Colon (tissue), 2 donors: ENCODE measurements at regions not wholly inside any gene's neighbourhood (a gene's known extent, or its start where the extent isn't known, plus 50 kb on each side); places are given as distances from the start of the nearest gene placed in this dataset.
"Not testable (repeated sequence)": the region's sequence is repeated elsewhere in the genome, so short reads cannot be mapped to it uniquely, and the experiment has no call there.

Experiments used
- FAIRE-seq: peaks from 2 replicates; lab custom pipeline; 2012; peaks lifted over from hg19 to GRCh38; lab: Jason Lieb, UNC
- donor health status: control.
- donor health status: control.

GRCh38 chr7:79624336-79624735, 170.9 kb upstream of the MAGI2 start:
- no peak for FAIRE-seq

DNA sequence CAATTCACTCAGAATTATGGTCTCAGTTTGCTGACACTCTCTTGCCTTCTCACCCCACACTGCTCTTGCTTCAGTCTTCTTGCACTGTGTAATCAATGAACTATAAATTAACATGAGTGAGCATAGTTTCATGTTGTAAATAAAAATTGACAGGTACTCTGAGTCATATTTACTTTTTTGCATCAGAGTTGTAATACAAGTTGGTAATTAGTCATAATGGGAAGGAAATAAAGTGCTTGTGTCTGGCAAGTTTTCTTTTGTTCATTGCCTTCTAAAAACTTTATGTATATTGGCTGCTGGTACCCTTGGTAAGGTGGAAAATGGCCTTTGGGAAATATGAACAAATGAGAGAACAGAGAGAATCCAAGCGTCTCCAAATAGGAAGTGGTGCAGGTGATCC, 169.3 kb upstream of the MAGI2 start:
- no peak for FAIRE-seq

GRCh38 chr7:79620291-79620690, 166.8 kb upstream of the MAGI2 start:
- FAIRE-seq = no peak

DNA sequence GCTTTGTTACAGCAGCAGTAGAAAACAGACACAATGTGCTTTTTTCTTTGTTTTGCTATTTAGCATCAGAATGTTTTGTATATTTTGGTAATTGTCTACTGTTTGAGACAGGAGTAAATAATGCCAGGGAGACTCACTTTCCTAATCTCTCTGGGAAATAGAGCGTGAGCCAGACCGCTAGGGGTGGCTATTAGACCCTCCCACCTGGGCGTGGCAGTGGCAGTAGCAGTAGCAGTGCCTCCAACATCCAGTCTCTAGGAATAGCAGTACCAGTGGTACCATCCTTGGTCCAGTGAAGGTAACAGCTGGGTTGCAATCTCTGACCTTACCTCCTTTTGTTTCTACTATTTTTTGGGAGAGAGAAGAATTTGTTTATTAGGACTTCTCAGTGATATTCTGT, 165.7 kb upstream of the MAGI2 start:
- no peak for FAIRE-seq

GRCh38 chr7:79615871-79616640, 162.6 kb upstream of the MAGI2 start:
- no peak for FAIRE-seq

GRCh38 chr7:79615466-79615865, 162.0 kb upstream of the MAGI2 start:
- no peak for FAIRE-seq

DNA sequence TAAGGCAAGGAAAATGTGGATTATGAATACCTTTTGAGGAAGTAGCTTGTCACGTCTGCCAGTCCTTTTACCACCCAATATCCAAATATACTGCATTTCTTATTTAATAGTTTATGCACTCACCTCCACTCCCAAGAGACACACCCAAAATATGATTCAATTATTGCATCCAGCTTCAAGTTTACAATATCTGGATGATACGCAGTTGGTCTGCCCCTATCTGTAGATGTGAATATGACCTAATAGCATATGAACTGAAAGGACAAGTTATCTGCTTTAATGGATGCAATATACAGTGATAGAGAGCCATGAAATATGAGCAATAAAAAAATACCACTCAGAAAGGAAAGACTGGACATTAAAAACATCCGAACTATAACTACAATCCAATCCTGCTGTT, 159.4 kb upstream of the MAGI2 start:
- FAIRE-seq = no peak

DNA sequence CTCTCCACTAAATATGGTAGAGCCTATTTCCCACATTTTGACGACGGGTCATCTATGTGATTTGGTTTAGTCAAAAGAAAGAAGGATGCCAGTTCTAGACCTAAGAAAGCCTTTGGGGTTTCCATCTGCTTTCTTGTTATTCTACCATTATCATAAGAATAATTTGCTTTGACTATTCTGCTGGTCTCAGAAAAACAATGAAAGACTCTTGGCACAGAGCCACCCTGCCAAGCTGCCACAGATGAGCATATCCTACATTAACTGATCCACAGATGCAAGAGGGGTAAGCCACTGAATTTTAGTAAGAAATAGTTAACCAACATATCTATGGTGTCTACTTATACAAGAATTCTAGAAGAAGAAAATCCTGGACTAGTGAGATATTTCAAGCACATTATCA, 158.6 kb upstream of the MAGI2 start:
- FAIRE-seq = no peak

GRCh38 chr7:79610748-79611304, 157.4 kb upstream of the MAGI2 start:
- no peak for FAIRE-seq

- FAIRE-seq = no peak
Measured at GRCh38 chr7:79610313-79610712, 156.8 kb upstream of the MAGI2 start.

DNA sequence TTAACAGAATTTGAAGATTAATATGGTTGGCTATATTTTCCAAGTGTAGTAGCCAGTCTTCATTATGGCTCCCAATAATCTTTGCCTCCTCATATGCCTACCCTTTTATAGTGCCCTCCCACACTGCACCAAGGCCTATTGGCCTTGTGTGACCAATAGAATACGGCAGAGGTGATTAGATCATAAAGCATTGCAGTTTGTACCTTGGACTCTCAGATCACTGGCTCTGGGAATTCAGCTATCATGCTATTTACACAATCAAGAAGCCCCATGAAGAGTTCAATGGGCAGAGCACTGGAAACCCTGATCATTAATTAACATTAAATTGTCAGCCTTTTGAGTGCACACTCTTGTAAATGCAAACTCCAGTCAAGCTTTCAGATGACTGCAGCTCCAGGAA, 154.5 kb upstream of the MAGI2 start:
- no peak for FAIRE-seq

DNA sequence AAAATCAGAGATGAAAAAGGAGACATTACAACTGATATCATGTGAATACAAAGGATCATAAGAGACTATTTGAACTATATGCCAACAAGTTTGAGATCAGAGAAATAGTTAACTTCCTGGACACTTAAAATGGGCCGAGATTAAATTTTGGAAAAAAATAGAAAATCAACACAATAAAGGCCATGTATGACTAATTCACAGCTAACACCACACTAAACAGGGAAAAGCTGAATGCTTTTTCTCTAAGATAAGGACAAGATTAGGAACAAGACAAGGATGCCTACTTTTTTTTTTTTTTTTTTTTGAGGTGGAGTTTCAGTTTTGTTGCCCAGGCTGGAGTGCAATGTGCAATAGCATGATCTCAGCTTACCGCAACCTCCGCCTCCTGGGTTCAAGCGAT, 151.4 kb upstream of the MAGI2 start:
- peak; percentile 21 for FAIRE-seq

DNA sequence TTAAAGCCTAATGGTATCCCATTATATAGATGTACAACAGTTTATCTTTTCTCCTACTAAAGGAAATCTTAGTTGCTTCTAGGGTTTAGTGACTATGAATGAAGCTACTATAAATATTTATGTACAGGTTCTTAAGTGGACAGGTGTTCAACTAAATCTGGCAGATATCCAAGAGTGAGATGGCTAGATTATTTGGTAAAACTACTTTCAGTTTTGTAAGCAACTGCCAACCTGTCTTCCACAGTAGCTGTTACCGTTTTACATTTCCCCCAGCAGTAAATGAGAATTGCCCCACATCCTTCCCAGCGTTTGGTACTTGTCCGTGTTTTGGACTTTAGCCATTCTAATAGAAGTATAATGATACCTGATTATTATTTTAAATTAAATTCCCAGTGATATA, 144.9 kb upstream of the MAGI2 start:
- no peak for FAIRE-seq

DNA sequence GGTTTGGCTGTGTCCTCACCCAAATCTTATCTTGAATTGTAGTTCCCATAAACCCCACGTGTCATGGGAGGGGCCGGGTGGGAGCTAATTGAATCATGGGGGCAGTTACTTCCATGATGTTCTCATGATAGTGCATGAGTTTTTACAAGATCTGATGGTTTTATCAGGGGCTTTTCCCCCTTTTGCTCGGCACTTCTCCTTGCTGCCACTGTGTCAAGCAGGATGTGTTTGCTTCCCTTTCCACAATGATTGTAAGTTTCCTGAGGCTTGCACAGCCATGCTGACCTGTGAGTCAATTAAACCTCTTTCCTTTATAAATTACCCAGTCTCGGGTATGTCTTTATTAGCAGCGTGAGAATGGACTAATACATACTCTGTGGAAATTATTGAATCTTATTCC, 141.2 kb upstream of the MAGI2 start:
- not testable (repeated sequence) for FAIRE-seq

DNA sequence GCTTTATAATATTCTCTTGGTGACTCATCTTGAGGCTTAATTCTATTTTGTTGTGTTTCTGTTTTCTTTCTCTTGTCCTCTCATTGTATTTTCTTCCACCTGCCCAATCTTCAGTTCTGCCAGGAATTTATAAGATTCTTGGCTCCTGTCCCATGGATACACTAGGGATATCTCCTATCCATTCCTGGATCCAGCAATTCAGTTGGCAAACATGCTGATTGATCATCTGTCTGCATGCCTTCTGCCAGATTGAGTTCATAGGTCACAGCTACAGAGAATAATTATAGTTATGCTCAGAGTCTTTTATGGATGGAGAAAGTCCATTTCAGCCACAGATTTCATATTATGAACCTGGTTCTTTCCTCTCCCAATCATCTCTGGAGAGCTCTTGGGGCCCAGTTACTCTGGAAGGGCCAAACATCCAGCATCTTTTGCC, 140.4 kb upstream of the MAGI2 start:
- FAIRE-seq = no peak

DNA sequence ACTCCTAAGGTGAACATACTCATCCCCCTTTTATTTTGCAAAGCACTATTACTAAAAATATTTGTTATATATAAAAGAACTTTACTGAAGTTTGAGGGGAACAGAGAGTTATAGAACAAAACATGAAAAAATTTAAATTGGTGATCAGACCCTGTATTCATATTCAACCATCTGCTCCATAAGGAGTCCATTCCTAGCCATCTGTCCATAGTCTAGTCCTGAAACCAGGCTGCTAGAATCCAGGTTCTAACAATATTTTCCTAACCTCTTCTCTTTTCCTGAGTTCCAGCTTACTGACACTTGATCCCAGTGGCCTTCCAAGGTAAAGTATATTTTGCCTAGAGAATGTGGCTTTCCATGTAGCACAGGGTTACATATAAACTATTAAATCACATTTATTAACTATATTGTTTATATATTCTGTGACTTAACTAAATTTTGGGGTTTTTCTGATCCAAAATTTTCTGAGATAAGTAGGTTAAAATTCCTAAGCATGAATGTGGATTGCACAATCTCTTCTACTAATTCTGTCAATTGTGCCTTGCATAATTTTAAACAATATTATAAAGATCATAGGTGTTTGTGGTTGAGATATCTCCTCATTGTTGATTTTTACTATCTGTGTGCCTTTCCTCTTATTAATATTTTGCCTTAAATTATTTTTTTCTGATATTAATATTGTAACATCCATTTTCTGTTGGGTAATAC, 137.6 kb upstream of the MAGI2 start:
- FAIRE-seq = no peak

GRCh38 chr7:79590391-79590790, 136.9 kb upstream of the MAGI2 start:
- no peak for FAIRE-seq

- no peak for FAIRE-seq
Measured at GRCh38 chr7:79570903-79571302, 117.4 kb upstream of the MAGI2 start.

GRCh38 chr7:79563821-79564522, 110.5 kb upstream of the MAGI2 start:
- peak; percentile 10 for FAIRE-seq

GRCh38 chr7:79555571-79555970, 102.1 kb upstream of the MAGI2 start:
- no peak for FAIRE-seq

DNA sequence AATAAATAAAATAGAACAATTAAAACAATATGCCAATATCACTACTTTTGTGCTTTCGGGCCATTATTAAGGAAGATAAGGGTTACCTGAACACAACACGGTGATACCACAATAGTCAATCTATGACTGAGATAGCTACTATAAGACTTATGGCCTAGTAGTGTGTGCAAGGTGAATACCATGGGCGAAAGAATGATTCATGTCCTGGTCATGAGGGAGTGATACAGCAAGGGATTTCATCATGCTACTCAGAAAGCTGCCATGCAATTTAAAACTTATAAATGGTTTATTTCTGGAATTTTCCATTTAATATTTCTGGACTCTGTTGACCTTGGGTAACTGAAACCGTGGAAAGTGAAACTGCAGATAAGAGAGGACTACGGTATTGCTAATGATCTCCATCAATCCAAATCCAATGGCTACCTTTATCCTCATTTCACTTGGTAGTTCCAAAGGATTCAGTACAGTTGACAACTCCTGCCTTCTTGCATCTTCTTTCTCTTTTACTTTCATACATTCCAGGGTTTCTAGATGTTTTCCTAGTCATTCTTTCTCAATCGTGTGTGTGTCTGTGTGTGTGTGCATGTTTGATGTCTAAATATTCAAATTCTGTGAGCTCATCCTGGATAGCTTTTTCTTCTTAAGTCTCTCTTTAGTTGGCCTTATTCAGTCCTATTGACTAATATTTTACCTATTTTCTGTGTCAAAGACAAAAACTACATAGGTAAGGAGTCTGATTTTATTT, 100.5 kb upstream of the MAGI2 start:
- no peak for FAIRE-seq

DNA sequence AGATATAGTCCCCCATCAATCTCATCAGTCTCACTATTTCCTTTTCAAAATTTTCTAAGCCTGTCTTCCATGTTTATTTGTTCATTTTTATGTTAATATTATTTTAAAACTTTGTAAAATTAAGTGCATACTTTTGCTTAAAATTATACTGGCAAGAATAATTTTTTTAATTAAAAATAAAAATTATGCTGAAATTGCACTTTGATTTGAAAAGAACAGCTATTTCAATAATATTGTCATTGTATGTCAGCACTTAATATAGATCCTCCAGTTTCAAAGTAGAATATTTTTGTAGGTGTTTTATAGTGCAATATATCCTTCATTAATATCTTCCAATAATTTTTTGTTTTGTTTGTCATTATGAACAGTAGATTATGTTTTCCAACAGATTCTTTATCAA, 99.0 kb upstream of the MAGI2 start:
- FAIRE-seq = no peak
